IPS-11a (cell line): ENCODE measurements at regions not wholly inside any gene's neighbourhood (a gene's known extent, or its start where the extent isn't known, plus 50 kb on each side); places are given as distances from the start of the nearest gene placed in this dataset.
"Not testable (repeated sequence)": the region's sequence is repeated elsewhere in the genome, so short reads cannot be mapped to it uniquely, and the experiment has no call there.

ENCODE experiments used
- H3K4me3 ChIP-seq: one replicate; pipeline ENCODE4 v1.5.1; 2013; ENCODE audit warnings: low read depth, low read length, control low read depth

DNA sequence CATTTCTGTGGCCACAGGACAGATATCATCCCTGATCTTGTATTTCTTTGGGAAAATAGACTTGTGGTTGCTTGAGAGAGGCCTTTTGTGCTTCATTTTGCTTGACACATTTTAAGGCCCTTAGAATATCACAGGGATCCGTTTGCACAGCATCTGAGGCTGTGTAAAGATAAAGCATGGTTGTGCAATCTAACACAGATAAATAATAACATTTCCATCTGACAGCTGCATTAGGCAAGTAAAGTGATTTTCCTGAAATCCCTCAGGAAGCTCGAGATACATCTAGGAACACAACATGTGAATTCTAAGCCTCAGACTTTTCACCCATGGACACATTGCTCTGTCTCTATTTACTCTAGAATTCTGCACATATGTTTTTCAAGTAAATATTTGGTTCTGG, 212.8 kb upstream of the ADAMTSL1 start:
- no peak overlapping the region for H3K4me3 ChIP-seq

DNA sequence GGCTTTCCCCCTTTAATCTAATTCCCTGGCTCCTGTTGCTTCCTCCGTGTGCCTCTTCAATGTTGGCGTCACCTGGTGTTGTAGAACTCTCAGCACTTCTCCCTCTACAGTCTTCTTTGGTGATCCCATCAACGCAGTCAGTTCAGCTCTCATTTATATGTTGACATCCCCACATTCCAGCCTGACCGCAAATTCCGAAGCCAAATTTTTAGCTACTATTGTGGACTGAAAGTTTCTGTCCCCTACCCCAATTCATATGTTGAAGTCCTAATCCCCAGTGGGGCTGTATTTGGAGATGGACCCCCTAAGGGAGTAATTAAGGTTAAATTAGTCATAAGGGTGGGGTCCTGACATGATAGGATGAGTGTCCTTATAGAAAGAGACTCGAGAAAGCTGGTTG, 210.6 kb upstream of the ADAMTSL1 start:
- H3K4me3 ChIP-seq: no peak overlapping the region

DNA sequence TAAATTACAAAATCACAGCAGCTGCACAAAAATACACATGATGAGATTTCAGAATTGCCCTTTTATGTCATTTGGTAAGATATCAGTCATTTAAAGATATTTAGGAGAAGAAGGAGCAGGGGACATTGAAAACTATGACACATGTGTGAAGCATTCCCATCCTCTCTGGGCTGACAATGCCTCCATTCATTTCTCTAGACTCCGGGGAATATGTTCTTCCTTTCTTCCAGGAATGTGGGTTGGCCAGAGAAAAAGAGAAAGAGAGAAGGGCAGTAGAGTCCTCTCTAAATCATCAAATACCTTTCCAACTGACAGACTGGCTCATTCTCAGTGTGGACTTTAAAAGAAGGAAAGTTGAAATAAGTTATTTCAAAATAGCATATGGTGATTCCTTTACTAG, 205.6 kb upstream of the ADAMTSL1 start:
- no peak overlapping the region for H3K4me3 ChIP-seq

DNA sequence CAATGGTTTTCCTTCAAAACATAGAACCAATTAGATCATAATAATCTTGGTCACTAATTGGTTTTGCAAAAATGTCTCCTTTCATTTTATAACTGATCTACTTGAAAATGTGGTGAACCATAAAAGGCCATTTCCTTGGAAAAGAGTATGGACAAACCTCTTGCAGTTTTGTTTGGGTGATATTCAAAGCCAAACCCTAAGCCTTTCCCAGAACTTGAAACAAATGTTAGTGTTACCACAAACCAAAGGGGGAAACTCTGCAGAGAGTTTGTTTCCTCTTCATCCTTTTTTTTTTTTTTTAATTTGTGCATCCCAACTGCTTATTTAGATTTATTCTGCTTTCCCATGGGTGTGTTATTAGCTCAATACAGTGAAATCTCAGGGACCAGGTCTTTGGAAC, 204.4 kb upstream of the ADAMTSL1 start:
- H3K4me3 ChIP-seq: no peak overlapping the region

DNA sequence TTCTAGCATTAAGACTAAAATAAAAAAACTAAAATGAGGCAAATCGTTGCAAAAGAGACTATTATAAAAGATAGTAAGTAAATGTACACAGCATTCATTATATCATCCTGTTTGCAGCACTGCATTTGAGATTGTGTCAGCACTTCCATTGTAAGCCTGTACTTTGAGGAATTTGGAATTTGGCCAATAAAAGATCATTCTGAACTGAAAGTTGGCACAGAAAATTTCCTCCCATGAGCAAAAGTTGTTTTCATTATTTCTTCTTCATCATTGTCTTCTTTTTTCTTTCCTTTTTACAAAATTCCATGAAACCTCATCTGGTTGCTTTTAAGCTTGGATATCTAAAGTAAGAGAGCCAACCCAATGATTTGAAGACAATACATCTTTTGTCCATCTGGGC, 199.3 kb upstream of the ADAMTSL1 start:
- H3K4me3 ChIP-seq: no peak overlapping the region

DNA sequence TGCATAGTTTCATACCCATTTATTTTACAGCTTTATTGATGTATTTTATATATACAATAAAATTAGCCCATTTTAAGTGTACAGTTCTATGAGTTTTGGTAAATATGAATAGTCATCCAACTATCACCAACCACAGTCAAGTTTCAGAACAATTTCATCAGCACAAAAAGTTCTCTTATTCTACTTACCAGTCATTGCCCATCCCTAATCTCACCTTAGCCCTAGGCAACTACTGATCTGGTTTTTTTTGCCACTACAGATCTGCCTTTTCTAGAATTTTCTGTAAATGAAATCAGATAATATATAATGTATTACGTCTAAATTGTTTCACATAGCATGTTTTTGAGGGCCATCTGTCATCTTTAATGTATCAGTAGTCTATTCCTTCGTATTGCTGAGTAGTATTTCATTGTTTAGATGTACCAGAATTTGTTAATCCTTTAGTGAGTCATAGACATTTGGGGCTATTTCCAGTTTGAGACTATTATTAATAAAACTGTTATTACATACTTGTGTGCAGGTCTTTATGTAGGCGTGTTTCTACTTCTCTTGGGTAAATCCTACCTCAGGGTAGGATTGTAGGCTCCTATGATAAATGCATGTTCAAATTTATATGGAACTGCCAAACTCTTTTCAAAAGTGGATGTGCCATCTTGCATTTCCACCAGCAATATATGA, 198.5 kb upstream of the ADAMTSL1 start:
- H3K4me3 ChIP-seq: no peak overlapping the region

DNA sequence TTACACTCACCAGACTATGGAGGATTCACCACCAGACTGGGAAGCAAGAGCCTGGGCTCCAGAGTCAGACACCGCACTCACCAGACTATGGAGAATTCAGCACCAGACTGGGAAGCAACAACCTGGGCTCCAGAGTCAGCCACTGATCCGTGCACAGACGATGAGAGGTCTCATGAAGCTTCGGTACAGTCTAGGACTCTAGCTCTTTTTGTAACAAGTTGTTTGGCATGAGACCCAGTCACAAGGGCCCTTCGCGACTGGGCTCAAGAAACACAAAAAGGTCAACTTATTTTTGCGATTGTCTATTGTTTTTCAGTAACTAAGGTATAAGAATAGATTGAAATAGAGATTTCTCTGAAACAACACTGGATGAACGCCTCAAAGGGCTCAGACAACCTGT, 192.7 kb upstream of the ADAMTSL1 start:
- no peak overlapping the region for H3K4me3 ChIP-seq

DNA sequence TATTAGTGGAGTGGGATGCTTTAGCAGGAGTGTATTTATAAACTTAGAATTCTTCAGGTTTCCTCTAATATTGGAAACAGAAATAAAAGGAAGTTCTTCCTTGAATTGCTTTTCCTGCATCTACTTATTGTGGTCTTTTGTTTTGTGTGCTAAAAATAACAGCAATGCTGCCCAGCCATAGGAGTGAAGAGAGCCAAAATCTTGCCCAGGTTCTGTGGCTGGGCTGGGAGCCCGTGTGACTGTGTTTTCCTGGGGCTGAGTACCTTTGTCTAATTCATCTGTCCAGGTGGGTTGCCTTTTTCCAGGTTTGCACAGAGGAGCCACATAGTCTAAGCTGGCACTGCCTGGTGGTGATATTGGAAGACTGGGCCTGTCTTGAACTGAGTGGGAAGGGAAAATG, 179.7 kb upstream of the ADAMTSL1 start:
- no peak overlapping the region for H3K4me3 ChIP-seq

DNA sequence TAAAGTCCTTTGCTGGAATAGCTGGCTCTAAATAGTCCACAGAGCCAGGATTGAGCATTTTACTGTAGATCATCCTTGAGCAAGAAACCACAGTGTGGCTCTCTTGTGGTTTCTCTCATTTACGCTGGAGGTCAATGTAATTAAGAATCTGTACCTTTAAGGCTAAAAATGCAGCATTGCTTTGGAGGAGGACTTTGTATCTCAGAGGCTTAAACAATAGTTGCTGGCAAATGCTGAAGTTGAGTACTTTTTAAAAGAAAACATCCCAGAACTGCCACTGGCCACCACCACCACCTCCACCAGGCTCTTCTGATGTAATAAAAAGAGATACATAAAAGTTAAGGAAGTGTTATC, 177.3 kb upstream of the ADAMTSL1 start:
- H3K4me3 ChIP-seq: no peak overlapping the region

DNA sequence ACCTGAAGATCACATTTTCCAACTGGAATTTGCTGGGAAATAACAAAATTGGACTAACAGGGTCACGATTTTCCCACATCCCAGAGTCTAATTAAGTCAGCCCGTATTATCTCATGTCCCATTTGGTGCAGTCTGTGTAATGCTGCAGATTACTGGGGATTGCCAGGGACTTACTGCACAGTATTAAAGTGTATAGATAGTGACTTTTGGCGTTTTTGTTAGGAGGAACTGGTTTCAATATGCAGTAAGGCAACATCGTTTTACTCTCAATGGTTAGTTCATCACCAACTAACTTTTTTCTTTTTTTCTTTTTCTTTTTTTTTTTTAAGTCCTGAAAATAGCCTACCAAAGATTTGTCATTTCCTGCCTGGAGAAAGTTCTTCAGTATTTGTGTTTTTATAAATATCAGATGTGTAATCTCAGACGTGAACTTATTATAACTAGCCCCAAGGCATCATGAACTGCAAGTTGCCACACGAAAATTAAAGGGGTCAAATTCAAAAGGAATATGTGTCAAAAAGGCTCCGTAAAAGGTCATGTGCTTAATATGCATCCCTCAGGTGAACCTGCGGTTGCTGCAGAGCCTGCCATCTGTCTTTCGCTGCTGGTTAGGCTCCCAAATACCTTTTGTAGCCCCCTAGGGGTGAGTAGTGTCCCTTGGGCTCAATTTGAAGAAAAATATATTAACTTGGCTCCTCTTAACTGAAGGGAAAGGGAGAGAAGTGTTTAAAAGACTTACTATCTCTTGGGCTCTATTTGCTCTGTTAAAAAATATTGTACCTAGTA, 176.7 kb upstream of the ADAMTSL1 start:
- H3K4me3 ChIP-seq: no peak overlapping the region

DNA sequence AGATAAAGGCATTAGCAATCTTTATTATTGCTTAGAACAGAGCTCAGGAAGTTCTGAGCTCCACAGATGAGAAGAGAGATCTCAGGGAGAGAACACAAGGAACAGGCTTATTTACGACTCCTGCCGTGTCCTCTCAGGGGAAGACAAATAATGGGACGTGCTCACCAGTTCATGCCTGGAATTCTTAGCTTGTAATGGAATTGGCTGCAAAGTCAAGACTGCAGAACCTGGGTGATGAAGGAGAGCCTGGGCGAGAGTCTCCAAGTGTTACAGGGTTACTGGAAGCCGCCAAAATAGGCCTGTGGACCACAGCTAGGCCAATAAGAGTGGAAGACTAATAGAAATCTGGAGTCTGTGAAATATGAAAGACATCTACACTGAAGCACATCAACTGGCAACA, 174.5 kb upstream of the ADAMTSL1 start:
- H3K4me3 ChIP-seq: no peak overlapping the region

DNA sequence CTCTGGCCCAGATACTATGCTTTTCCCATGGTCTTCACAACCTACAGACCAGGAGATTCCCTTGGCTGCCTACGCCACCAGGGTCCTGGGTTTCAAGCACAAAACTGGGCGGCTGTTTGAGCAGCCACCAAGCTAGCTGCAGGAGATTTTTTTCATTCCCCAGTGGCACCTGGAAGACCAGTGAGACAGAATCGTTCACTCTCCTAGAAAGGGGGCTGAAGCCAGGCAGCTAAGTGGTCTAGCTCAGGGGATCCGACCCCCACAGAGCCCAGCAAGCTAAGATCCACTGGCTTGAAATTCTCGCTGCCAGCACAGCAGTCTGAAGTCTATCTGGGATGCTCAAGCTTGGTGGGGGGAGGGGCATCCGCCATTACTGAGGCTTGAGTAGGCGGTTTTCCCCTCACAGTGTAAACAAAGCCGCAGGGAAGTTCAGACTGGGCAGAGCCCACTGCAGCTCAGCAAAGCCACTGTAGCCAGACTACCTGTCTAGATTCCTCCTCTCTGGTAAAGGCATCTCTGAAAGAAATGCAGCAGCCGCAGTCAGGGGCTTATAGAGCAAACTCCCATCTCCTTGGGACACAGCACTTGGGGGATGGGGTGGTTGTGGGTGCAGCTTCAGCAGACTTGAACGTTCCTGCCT, 168.7 kb upstream of the ADAMTSL1 start:
- not testable (repeated sequence) for H3K4me3 ChIP-seq

DNA sequence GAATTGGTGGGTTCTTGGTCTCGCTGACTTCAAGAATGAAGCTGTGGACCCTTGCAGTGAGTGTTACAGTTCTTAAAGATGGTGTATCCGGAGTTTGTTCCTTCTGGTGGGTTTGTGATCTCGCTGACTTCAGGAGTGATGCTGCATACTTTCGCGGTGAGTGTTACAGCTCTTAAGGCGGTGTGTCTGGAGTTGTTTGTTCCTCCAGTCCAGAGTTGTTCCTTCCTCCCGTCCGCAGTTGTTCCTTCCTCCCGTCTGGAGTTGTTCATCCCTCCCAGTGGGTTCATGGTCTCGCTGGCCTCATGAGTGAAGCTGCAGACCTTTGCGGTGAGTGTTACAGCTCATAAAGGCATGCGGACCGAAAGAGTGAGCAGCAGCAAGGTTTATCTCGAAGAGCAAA, 159.6 kb upstream of the ADAMTSL1 start:
- no peak overlapping the region for H3K4me3 ChIP-seq

DNA sequence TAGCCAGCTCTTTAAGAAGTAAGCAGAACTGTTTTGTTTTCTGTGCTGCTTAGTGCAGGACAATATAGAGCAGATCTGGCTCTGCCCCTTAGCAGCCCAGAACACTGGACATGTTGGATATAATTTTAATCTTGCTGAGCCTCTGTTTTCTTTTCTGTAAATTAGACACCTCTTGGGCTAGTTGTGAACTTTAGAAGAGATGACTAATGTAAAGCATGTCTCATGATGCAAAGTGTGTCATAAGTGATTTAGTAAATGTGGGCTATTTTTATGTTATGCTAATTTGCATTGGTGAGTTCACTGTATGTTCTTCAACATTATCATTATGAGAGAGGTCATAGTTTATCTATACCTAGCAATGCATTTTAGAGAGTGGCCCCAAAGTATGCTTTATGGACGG, 156.1 kb upstream of the ADAMTSL1 start:
- no peak overlapping the region for H3K4me3 ChIP-seq

DNA sequence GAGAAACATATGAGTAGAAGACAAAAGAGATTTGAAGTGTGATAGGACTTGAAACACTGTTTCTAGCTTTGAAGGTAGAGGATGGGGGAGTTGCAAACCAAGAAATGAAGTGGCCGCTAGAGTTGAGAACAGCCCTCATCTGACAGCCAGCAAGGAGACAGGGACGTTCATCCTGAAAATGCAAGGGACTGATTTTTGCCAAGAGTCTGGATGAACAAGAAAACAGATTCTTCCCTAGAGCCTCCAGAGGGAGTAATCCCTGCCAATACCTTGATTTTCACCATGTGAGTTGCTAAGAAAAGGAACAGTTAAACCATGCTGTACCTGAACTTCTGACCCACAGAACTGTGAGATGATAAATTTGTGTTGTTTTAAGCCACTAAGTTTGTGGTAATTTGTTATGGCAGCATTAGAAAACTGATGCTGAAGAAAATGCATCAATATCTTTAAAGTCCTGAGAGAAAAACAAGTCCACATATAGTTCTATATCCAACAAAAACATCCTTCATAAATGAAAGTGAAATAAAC, 154.0 kb upstream of the ADAMTSL1 start:
- no peak overlapping the region for H3K4me3 ChIP-seq

DNA sequence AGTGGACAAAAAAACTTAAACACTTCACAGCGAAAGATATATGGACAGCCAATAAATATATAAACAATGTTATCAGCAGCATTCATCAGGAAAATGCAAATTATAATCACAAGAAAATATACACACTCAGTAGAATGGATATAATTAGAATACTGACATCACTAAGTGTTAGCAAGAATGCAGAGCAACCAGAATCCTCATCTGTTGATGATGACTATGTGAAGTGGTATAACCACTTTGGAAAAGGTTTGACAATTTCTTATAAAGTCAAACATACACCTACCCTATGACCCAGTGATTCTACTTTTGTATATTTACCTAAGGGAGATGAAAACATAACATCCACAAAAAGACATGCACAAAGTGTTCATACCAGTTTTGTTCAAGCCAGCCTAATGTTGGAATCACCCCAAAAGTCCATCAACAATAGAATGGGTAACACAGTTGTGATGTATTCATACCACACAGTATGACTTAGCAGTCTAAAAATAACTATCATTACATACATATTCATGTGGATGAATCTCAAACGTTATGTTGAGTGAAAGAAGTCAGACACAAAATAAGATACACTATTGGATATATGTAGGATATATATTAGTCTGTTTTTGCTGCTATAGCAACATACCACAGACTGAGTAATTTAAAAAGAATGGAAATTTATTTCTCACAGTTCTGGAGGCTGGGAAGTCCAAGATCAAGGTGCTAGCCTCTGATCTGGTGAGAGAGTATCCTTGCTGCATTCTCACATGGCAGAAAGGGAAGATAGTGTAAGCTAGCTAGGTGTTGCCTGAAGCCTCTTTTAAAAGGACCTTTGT, 148.8 kb upstream of the ADAMTSL1 start:
- H3K4me3 ChIP-seq: no peak overlapping the region

DNA sequence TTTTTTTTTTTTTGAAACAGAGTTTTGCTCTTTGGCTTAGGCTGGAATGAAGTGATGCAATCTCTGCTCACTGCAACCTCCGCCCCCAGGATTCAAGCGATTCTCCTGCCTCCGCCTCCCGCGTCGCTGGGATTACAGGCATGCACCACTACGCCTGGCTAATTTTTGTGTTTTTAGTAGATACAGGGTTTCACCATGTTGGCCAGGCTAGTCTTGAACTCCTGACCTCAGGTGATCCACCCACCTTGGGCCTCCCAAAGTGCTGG, 148.3 kb upstream of the ADAMTSL1 start:
- H3K4me3 ChIP-seq: not testable (repeated sequence)

DNA sequence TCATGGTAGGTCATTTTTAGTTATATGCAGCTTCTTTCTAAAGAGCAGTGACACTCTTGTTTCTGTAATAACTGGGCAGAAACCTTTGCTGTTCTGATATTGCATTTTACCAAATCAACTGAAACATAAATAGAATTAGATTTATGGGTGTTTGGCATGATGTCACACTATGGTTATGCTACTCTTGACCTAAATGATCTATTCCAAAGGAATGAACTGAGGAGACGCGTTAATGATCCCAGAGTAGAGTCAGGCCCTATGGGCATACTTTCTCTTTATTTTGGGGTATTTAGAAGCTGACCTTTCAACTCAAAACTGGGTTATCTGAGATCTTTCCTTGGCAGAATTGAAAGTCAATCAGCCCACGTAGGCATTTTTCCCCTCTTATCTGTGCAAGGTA, 146.8 kb upstream of the ADAMTSL1 start:
- H3K4me3 ChIP-seq: no peak overlapping the region

DNA sequence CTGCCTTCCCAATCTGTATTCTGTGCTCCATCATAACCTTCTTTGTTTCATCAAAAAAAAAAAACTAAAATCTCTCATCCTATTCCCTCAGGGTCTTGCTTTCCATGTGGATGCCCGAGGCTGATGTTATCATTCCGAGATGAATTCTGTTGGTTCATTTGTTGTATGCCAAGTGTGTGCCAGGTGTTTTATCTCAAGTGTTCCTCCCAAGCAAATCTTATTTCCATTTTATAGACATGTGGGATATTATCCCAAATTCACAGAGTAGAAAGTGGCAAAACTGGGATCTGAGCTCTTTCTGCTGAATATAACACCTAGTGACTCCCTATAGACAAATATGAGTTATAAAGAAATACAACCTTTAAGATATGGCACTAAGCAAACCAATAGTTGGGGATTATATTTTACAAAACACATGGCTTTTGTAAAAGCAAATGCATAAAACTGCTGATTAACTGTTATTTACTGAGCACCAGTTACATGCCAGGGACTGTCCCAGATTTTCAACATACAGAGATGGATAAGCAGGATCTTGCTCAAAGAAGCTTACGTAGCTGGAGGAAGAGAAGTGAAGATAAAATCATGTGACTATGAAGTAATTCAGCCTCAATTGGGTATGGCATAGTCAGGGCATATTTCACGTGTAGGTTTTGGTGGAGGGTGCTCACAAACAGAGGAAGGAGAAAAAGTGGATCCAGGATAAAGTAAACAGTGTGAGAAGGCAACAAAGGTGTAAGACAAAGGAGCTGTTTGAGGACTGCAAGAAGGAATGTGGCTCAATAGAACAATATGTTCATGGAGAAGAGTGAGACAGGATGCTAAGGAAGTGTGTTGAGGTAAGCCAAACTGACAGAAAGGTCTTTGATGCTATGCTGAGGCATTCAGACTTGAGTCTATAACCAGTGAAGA, 143.3 kb upstream of the ADAMTSL1 start:
- H3K4me3 ChIP-seq: no peak overlapping the region

DNA sequence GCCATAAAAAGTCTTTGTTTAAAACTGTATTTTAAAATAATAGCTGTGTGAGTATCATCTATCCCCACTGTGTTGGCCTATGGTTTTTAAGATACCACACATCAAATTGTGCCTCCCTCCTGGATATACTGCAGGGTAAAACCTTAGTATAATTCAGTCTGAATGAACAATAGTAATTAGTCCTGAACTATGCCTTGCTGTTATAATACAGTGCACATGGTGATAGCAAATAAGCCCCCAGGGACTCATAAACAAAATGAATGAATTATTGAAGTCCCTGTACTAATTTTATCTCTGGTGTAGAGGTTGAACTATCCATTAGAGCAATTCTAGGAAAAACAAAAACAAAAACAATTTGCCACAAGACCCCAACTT, 142.7 kb upstream of the ADAMTSL1 start:
- H3K4me3 ChIP-seq: no peak overlapping the region

DNA sequence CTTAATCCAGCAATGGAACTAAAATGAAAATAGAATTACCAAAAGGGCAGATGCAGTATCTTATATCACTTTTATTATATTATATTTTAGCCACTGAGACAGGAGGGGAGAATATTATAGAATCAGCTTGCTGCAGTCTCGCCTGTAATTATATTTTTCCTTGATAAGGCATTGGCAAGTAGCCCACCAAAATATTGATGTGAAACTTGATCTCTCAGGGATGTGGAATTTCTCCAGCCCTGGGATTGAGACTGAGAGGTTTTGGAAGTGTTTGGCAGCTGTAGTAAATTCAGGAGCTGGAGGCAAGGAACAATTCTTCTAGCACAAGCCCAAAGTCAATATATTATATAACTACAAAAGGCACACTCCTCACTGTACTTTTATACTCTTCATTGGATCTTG, 142.1 kb upstream of the ADAMTSL1 start:
- H3K4me3 ChIP-seq: no peak overlapping the region
